ENCODE measurements at regions not wholly inside any gene's neighbourhood (a gene's known extent, or its start where the extent isn't known, plus 50 kb on each side); places are given as distances from the start of the nearest gene placed in this dataset.

DNA sequence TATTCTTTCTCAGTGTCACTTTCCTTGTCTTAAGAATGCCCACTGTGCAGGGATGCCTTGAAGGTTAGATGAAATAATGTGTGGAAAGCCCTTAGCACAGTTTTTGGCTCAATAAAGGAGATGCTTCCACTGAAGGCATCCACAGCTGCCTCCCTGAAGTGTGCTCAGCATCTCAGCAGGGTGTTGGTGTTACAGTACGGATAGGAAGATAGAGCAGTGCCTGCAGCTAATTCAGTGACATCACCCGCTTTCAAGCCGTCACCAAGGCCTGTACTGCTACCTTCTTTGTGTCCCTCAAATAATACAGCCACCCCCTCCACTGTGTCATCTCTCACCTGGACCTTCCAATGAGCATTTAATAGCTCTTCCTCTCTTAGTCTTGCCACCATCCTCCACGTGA, 59.0 kb downstream of the NDUFS5 start:
- no peak for DNase-seq (ENCODE audit: low read depth)

DNA sequence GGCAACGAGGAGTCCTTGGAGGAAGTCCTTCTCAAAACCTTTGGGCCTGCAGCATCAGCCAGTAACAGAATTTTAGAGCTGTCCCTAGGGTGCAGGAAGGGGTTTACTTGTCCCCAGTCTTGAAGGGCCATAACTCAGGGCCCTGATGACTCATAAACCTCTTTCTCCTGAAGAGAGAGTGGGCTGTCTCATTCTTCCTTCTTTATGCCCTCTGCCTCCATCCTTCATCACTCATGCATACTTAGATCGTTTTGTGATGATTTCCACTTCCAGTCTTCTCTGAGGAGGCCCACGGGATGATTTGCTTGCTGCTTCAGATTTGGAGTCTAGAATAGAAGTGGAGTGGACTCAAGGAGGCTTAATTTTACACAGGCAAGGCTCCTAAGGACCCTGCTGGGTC, 60.2 kb downstream of the NDUFS5 start:
- DNase-seq (ENCODE audit: low read depth) = no peak

DNA sequence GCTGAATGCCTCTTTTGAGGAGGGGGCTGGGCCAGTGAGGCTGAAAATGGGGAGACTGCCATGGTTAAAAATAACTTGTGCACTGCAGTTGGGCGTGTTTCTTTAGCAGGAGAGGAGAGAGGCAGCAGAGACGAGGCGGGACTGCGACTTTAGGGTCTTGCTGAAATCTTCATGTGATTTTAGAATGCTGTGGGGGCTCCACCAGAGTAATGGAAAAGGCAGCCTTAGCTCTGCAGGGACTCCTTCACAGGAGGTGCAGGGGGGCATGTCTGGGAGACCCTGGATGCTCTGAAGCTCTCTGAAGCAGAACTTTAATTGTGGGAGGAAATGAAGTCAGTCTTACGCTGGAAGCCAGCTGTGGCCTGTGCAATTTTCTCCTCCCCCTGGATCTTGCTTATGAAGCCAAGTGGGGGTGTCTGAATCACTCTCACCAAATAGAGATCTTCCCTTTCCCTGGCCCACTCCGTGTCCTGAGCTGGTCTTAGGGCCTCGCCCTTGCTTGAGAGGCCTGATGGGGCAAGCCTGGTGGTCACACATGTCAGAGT, 60.8 kb downstream of the NDUFS5 start:
- no peak for DNase-seq (ENCODE audit: low read depth)

DNA sequence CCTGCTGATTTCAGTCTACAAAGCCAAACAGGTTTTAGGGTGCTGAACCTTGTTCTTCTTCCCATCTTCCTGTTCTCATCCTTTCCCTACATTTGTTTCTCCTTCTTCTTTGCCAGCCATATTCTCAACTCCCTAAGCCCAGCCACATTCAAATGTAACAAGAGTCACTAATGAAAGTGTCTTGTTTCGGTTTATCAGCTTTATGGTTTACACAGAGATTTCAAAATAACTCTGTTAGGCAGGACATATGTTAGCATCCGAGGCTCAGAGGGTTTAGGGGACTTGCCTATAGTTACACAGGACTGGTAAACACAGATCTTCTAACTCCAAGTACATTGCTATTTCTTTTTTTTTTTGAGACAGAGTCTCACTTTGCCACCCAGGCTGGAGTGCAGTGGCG, 61.3 kb downstream of the NDUFS5 start:
- DNase-seq (ENCODE audit: low read depth) = no peak

DNA sequence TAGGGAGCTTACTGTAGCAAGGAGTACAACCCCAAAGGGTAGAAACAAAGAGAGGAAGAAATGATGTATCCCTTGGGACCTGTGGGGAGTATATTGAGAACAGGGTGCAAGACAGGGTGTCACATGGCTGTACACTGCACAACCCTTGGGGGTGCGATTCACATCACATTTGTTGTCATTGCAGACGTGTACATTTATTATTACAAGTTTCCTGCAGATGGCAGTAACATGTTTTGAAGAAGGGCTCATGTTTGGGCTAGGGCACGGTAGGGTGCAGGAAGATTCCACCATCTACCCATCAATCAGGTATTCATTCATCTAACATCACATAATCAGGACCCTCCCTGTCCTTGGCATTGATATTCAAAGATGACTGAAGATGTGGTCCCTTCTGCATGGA, 62.5 kb downstream of the NDUFS5 start:
- no peak for DNase-seq (ENCODE audit: low read depth)

DNA sequence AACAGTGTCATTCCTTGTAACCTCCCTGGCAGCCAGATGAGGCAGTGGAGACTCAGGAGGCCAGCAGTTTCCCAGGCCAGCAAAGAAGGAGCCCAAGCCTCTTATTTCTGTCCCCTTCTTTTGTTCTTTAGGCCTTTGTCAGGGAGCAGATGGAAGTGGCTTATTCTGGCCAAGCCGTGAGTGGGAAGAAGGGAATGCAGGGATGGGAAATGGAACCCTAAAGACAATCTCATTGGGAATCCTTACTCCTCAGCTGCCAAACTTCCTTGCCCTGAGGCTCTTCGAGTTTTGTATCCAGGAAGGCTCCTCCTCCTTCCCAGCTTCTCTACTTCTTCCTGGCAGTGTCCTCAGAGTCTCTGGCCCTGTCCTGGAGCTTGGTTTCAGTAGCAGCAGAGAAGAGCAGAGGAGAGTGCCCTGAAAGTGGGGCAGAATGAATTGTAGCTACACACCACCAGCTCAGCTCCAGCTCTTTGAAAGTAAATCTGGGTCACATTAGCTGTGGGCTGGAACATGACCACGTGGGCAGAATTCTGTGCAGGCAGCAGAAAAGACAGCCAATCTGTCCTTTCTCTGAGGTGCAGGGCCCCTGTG, 63.9 kb downstream of the NDUFS5 start:
- DNase-seq (ENCODE audit: low read depth) = no peak

DNA sequence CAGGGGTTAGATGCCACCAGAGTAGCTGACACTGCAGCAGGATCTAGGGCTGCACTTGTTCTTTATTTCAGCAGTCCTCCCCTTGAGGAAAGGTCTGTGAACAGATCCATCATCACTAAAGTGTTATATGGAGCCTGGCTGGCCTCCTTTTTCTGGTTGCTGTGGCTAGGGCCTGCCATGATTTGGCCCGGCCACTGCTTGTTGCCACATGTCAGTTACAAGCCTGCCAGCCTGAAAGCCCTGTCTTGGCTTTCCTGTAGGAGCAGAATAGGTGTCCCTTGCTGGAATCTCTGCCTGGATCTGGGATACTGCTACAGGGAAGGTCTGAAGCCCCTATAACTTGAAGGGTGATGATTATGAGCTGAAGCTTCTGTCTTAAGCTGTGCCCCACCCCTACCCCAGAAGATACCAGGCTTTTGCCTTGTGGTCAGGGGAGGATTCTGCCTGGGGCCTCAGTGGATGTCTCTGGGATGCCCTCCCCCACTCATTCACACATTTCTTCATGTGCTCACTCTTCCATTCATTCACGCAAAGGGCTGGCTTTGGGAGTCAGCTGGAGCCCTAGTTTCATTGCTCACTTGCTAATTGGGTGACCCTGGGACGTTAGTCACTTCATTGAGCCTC, 64.7 kb downstream of the NDUFS5 start:
- DNase-seq (ENCODE audit: low read depth) = no peak

DNA sequence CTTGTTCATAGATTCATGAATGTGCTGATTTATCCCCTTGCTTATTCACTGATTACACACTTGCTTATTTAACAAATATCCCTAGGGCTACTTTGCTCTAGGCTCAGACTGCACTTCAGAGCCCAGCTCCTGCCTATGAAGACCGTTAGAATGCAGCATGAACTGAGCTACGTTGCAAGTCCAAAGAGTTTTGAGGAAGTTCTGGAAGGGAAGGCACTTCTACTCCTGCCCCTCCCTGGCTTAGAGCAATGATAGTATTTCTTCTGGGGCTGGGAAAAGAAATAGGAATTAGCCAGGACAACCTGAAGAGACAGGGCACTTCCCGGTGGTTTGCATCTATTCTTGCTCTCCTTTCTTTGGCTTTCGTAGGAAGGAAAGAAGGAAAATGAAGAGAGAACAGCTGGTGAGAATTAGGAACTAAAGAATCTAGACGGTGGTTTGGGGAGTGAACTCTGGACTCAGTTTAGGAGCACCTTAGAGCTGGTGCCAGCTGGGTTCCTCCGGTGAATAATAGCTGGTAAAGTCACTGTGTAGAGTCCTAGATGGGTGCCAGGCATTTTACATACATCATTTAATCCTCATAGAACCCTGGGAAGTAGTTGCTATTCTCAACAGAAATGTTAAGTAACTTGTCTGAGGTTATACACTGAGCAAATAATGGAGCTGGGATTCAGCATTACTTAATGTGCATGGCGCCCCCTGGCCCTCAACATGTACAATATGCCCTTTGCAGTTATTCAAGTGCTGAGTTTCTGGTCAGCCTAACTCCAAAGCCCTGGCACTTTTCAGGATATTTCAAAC, 65.9 kb downstream of the NDUFS5 start:
- DNase-seq (ENCODE audit: low read depth) = no peak

DNA sequence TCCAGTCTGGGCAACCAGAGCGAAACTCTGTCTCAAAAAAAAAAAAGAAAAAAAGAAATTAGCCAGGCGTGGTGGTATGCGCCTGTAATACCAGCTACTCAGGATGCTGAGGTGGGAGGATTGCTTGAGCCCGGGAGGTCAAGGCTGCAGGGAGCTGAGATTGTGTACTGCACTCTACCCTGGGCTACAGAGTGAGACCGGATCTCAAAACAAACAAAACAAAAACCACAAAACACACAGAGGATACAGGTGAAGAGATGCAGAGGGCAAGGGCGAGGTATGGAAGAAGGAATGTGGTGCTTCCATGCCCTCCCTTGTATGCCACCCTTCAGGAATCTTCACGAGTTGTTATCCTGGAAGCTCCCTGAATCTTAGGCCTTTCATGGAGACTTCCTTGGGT, 68.5 kb downstream of the NDUFS5 start:
- no peak for DNase-seq (ENCODE audit: low read depth)

DNA sequence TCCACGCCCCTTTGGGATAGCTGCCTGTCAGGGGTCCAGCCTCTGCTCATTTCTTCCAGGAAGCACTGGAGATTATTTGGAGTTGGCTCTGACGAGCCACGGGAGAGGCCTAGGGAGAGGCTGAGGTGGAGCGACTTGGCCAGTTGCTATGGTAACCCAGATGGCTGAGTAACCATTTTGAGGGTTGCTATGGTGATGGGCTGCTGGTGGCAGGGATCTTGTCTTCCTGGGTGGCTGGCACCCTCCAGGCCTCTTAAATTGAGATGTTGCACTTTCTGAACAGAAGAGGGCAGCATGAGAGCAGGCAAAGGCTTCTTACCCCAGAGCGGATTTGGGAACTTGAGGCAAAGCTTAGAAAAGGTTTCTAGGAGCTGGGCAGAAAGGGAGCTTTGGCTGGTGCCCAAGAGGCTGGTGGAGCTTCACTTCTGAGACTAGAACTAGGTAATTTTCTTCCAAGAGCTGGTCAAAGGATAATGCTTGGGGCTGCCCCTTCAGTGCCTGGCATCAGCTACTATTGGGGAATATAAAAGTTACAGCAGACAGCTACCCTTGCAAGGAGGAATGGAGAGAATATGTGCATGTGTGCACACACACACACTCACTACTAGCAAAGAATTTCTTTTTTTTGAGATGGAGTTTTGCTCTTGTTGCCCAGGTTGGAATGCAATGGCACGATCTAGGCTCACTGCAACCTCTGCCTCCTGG, 72.5 kb downstream of the NDUFS5 start:
- peak; percentile 49 for DNase-seq (ENCODE audit: low read depth)

DNA sequence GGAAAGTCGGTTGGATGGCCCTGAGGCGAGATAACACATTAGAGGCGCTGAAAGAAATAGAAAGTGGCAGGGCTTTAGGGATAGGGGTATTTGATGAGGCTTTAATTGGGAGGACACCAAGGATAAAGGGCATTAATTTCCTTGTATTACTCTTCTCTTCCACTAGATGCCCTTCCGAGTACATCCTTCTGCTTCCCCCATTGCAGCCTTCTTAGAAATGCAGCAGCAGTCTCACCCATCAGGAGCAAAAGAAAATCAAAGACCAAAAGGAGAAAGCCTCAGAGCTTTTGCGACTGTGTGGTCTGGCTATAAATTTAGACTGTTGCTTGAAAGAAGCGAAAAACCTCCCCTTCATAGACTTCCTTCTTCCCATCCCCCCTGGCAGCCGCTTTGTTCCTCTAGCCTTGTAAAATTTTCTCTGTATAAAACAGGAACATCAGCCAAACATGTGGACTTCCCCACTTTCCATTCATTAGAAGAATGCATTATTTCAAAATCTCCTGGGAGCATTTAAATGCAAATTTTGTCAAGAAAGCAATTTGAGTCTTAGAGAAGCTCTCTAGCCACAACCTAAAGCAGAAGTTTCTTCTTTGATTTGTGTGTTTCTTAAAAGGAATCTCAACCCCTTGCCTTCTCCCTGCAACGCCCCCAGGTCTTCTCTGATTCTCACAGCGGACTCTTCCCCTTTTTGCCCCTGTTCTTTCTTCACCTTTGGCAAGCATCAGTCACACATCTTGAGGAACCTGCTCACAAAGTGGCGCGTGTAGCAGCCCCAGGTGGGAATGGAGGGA, 76.6 kb downstream of the NDUFS5 start:
- DNase-seq (ENCODE audit: low read depth) = no peak

DNA sequence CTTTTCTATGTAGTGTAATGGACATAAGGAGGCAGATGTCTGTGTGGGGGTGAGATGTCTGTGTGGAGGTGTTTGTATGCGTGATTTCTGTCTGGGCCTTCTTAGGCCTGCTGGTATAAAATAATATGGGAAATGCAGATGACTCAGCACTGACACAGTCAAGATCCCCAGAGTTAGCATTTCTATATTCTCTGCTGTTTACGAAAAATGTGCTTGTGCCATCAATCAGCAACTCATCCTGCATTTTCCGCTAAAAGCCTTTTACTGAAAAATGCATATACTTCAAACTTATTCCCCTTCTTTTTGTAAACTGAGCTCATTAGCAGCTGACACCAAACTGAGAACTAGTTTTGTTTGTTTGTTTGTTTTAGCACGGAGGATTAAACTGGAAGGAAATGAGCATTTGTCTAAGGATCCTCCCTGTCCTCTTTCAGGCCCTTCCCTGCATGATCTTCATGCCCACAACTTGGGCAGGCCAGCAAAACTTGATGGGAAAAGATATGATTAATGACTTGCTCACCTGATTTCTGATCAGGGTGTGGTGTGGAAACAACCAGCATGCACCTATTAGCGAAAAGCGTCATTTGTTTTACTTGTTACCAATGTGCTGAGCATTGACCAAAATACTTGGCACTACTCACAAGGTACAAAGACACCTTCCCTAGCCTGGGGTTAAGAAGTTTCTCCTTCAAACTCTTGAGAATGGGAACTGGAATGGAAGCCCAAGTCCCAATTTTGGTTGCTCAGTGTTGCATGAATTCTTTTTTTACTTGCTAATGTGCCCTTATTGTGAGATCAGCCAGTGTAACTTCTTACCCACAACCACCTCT, 77.4 kb downstream of the NDUFS5 start:
- DNase-seq (ENCODE audit: low read depth) = no peak

DNA sequence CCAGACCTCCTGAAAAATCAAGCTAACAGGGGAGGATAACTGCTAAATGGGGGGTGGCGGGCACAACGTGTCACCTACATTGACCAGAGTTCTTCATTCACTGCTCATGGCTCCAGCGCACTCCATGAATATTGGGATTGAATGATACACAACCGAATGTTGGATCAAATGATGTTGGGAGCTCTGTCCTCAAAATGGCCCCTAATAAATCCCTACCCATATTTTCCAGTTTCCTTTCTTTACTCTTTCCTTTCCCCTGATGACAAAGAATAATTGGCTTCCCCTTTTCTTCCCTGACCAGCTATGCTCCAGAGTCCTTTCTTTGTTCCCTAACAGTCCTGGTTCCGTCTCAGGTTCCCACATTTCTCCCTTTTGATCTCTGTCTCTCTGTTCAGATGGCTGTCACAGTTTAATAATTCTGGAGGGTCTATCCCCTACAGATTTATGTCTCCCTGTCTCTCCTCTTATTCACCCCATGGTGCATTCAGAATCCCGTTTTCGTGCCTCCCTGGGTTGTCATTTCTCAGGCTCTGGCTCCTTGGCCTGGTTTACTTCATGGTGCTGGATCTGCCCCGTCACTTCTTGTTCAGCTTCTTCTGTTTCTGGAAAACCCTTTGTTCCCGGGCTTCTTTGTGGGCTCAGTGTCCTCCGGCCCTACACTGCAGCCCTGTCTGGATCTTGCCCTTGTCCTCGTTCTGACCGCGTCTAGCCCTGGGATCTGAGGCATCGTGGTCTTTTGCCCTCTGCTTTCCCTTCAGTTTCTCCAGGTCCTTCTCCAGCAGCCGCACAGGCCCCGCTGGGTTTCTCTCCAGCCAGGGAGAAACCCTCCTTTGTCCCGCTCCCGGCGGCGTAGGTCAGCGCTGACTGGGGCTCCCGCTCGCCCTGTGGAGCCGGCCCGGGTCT, 78.3 kb downstream of the NDUFS5 start:
- no peak for DNase-seq (ENCODE audit: low read depth)

DNA sequence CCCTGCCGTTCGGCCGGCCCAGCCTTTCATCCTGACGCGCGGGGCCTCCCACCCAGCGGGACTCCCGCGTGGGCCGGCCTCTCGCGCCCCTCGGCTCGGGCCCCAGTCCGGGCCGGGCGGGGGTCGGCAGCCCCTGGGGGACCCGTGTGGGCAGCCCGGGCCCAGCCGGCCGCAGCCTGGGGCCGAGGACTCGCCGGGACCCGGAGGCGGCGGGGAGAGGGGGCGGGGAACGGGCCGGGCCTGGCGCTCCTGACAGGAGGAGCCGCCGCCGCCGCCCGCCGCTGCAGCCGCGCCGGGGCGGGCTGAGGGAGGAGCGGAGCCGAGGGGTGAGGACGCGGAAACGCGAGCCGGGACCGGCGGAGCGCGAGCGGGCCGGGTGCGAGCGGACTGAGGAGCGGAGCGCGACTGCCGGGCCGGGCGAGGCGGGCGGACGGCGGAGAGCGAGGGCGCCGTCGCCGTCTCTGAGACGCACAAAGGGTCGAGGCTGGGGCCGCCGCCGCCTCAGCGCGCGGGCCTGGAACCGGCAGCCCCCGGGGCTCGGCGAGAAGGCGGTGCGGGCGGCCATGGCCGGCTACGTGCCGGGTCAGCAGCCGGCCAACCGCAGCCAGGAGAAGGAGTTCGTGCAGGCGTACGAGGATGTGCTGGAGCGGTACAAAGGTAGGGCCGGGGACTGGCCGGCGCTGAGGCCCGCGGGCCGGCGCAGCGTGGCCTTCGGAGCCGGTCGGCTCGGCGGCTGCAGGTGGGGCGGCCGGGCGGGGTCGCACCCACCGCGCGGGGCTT, 79.1 kb downstream of the NDUFS5 start:
- DNase-seq (ENCODE audit: low read depth) = peak; percentile 34

DNA sequence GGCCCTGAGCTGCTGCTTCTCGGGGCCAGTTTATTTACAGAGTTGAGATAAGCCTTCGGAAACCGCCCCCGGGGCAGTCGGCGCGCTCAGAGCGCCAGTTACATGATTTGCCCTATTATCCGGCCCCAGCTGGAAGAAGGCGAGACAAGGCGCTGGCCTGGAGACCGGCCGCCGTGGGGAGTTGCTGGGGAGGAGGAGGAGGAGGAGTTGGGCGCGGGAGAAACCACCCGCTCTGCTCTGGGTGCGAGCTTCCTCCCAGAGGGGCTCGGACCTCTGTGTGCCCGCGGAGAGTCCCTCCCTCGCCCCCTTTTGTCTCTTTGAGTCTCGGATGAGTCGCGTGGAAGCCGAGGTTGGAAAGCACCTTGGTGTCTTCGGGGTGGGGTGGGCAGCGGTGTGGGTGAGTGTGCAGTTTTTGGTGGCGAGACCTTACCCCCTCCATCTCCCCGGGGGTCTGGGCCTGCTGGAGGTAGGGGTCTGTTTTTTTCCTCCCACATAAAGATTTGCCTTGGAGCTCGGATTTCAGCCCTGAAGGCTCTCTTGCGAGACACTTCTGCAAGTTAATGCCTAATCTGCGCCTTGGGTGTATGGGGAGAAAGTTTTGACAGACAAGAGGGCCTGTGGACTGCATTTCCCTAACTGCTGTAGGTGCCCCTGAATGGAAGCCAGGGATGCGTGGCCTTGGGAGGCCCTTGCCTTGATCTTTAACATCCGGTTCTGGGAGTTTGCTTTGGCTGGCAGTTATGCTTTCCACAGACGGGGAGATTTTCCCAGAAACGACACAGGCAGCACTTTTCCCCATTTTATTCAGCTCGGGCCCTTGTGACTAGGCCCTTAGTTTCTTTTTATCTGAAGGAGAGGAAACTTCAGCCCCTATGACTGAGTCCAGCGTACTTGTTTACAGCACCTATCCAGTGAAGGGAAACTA, 80.0 kb downstream of the NDUFS5 start:
- peak; percentile 9 for DNase-seq (ENCODE audit: low read depth)

DNA sequence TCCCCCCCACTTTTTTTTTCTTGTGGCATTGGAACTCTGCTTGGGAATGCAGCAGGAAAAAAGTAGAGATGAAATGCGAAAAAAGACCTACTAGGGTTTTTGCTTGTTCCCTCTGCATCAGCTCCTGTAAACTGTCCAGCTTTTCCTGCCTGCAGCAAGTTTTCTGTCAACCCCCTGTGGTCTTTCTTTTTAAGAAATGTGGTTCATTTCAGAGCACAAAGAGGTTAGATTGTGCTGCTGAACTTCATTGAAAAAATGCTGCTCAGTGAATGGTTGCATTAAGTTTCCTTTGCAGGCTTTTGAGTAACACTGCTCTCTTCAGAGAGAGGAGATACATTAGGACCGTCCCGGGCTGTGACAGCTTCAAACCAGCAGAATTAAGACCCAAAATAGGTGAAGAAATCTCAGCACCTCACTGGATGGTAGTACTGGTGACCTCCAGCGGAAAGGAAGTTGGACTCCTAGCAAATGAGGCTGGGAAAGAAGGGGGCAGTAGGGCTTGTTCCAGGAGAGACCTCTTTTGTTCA, 80.7 kb downstream of the NDUFS5 start:
- DNase-seq (ENCODE audit: low read depth) = no peak

All from T-helper 22 cell (primary cell).